GM12864 (cell line): ENCODE measurements at regions not wholly inside any gene's neighbourhood (a gene's known extent, or its start where the extent isn't known, plus 50 kb on each side); places are given as distances from the start of the nearest gene placed in this dataset.
"Not testable (repeated sequence)": the region's sequence is repeated elsewhere in the genome, so short reads cannot be mapped to it uniquely, and the experiment has no call there.

Experiments used
- DNase-seq: peaks from one replicate; pipeline ENCODE4 v3.0.0-alpha.2; 2011; ENCODE audit warnings: low read depth
- H3K4me3 ChIP-seq: 2 replicates; pipeline ENCODE4 v1.5.1; 2011; ENCODE audit warnings: mild to moderate bottlenecking, low read depth, low read length, control low read depth
- TF ChIP-seq, protein P1 (sequence below): IDR thresholded peaks from 2 replicates; pipeline ENCODE4 v1.5.1; 2011; ENCODE audit warnings: low read depth, mild to moderate bottlenecking, moderate library complexity, low read length, control low read depth, inconsistent platforms; ENCODE audit errors: missing control alignments

DNA sequence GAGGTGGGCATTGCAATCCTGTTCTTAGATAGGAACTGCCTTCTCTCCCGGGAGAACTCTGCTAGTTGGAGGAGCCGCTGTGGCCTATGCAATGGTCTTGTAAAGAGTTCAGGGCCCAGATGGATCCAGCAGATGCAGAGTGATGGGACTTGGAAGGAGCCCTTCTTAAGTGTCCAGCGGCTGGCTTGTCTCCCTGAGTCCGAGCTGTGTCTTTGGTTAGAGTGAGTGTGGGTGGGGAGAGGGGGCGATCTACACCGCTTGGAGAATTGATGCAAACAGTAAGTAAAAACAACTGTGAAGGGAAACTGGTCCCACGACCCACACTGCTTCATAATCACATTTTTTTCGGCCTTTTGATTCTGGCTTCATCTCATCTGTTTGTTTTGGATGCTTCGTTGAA, 89.8 kb upstream of the CYRIA start:
- DNase-seq: no peak
- no peak overlapping the region for H3K4me3 ChIP-seq
- TF ChIP-seq, protein P1, sequence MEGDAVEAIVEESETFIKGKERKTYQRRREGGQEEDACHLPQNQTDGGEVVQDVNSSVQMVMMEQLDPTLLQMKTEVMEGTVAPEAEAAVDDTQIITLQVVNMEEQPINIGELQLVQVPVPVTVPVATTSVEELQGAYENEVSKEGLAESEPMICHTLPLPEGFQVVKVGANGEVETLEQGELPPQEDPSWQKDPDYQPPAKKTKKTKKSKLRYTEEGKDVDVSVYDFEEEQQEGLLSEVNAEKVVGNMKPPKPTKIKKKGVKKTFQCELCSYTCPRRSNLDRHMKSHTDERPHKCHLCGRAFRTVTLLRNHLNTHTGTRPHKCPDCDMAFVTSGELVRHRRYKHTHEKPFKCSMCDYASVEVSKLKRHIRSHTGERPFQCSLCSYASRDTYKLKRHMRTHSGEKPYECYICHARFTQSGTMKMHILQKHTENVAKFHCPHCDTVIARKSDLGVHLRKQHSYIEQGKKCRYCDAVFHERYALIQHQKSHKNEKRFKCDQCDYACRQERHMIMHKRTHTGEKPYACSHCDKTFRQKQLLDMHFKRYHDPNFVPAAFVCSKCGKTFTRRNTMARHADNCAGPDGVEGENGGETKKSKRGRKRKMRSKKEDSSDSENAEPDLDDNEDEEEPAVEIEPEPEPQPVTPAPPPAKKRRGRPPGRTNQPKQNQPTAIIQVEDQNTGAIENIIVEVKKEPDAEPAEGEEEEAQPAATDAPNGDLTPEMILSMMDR: no peak

- not testable (repeated sequence) for DNase-seq, H3K4me3 ChIP-seq
Measured at GRCh38 chr2:16753025-16753424, 87.4 kb upstream of the CYRIA start.

GRCh38 chr2:16750925-16751214, 85.2 kb upstream of the CYRIA start:
- DNase-seq, H3K4me3 ChIP-seq: not testable (repeated sequence)

DNA sequence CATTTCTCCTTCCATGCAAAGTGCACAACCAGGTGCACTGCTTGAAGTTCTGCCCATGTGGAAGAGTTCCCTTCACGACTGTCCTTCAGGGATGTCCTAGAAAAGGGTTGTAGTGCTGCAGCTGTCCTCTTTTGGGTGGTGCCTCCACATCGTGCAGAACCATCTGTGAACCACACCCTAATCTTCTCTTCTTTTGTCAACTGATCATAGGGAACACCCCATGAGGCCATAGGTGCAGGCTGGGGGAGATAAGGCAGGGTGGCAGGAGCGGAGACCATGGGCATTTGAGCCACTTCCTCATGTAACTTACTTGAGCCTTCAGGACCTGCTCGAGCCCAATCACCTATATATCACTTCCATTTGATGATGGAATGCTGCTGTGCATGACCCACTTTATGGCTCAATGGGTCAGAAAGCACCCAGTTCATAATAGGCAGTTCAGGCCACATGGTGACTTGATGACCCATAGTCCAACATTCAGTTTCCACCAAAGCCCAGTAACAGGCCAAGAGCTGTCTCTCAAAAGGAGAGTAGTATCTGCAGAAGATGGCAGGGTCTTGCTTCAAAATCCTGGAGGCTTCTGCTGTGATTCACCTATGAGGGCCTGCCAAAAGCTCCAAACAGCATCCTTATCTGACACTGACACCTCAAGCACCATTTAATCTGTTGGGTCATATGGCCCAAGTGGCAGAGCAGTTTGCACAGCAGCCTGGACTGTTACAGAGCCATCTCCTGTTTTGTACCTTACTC, 84.7 kb upstream of the CYRIA start:
- H3K4me3 ChIP-seq: no peak overlapping the region
- TF ChIP-seq, protein P1: no peak
- DNase-seq: no peak

DNA sequence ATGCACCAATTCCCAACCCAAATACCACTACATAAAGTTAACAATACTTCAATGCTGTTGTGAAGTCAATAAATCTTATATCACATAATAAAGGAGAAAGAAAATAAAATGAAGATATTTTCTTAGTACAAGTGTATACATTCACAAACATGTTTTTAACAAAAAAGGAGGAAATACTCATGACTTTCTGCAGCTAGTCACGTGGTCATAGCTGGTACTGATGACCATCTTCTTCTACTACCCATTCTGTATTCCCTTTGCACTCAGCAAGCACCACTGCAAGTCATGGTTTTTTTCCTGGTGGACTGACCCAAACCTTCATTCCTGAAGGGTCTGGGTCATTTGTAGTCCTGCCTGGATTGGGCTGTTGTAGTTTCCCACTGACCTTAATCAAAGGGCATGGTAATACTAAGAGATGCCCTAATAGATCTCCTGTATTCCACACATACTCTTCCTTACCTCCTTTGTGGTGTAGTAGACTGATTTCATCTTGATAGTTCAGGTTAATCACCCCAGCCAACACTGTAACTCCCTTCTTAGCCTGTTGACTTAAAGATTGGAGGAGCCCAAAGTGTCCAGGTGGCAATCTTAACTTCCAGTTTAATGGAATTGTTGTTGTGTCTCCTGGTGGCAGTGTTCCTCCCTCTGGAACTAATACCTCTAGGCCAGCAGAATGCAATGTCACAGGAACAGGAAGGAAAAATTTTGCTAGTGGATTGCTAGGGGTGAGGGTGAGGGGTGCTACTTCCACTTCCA, 83.1 kb upstream of the CYRIA start:
- DNase-seq, H3K4me3 ChIP-seq: not testable (repeated sequence)

- H3K4me3 ChIP-seq: no peak overlapping the region
- DNase-seq: no peak
- TF ChIP-seq, protein P1: no peak
Measured at GRCh38 chr2:16747689-16748088, 82.1 kb upstream of the CYRIA start.

GRCh38 chr2:16747257-16747656, 81.6 kb upstream of the CYRIA start:
- DNase-seq: no peak
- no peak overlapping the region for H3K4me3 ChIP-seq
- TF ChIP-seq, protein P1: no peak

- DNase-seq: no peak
- no peak overlapping the region for H3K4me3 ChIP-seq
- TF ChIP-seq, protein P1: no peak
Measured at GRCh38 chr2:16746833-16747232, 81.2 kb upstream of the CYRIA start.
